ENCODE measurements at regions not wholly inside any gene's neighbourhood (a gene's known extent, or its start where the extent isn't known, plus 50 kb on each side); places are given as distances from the start of the nearest gene placed in this dataset.

- Histone ChIP-seq H3K23ac (ENCODE audit: insufficient read length, low read depth, low read length) (no peak overlapping the region), H3K56ac (ENCODE audit: insufficient read length, low read depth, low read length) (no peak overlapping the region), H2BK12ac (ENCODE audit: insufficient read length, low read depth, low read length) (no peak overlapping the region), H3K4me2 (ENCODE audit: insufficient read depth, insufficient read length, low read length) (no peak overlapping the region), H3T11ph (ENCODE audit: low read length) (no peak overlapping the region), H3K4me1 (ENCODE audit: insufficient read depth, low read length) (no peaks in the 10 kb centered on the region), H3K27me3 (ENCODE audit: insufficient read depth, low read length) (no peaks in the 10 kb centered on the region), H3K9me3 (ENCODE audit: control insufficient read depth, low read depth, low read length) (peaks cover 39% of the 10 kb centered on the region), H2BK15ac (ENCODE audit: low read depth, low read length) (no peak overlapping the region), H4K20me1 (ENCODE audit: control insufficient read depth, insufficient read depth, insufficient read length) (no peaks in the 10 kb centered on the region), H3K14ac (ENCODE audit: insufficient read depth, low read length) (no peak overlapping the region), H3K27ac (ENCODE audit: insufficient read length, low read depth, low read length) (no peak overlapping the region), H4K91ac (ENCODE audit: insufficient read length, low read depth, low read length) (no peak overlapping the region), H2BK5ac (ENCODE audit: insufficient read length, low read length) (no peak overlapping the region), H2AK5ac (ENCODE audit: insufficient read length, low read length) (no peak overlapping the region), H4K8ac (replicated peaks; ENCODE audit: insufficient read length, low read depth, low read length) (no peak overlapping the region), H2AFZ (ENCODE audit: low read length) (no peak overlapping the region), H3K9ac (ENCODE audit: extremely low read depth, insufficient read length, low read length) (no peak overlapping the region), H3K79me2 (ENCODE audit: insufficient read depth, low read length) (no peaks in the 10 kb centered on the region), H2BK20ac (ENCODE audit: low read depth, low read length, poor library complexity, severe bottlenecking) (no peak overlapping the region), H3K79me1 (ENCODE audit: insufficient read depth, low read depth, low read length, poor library complexity, severe bottlenecking) (no peaks in the 10 kb centered on the region), H3K18ac (ENCODE audit: insufficient read length, low read depth, low read length) (no peak overlapping the region), H3K23me2 (ENCODE audit: insufficient read length, low read depth, low read length, poor library complexity, severe bottlenecking) (no peaks in the 10 kb centered on the region), H4K5ac (ENCODE audit: insufficient read length, low read depth, low read length) (no peak overlapping the region), H2BK120ac (ENCODE audit: low read depth, low read length, poor library complexity, severe bottlenecking) (no peak overlapping the region), H3K4ac (ENCODE audit: low read depth, low read length) (no peak overlapping the region)
- H3K4me1 Mint-ChIP-seq, result no peaks in the 10 kb centered on the region
- H3K27me3 Mint-ChIP-seq (ENCODE audit: low read depth), result peaks cover 2% of the 10 kb centered on the region; the same call in 1 of the 2 replicates
- H3K9me3 Mint-ChIP-seq, result peaks cover 90 to 92% of the 10 kb centered on the region in 2 experiments
- no peak for DNase-seq
- TF ChIP-seq CTCF (conservative IDR thresholded peaks at IDR 0.05), result no peak
- H3K4me3 Mint-ChIP-seq, result no peak overlapping the region
- H3K27ac Mint-ChIP-seq, result no peak overlapping the region
- WGBS (ENCODE audit: extremely low coverage, insufficient read length, low lambda C conversion rate), result no CpG with 5 or more reads among the region's 3 CpGs
- peaks cover 0 to 22% (median 12%) of the 10 kb centered on the region in 3 experiments; a peak in 6 of 7 replicates for H3K36me3 Mint-ChIP-seq (ENCODE audit: insufficient read depth in 1 of 3, low read depth in 3 of 3)
Measured at GRCh38 chr11:50192743-50193142, 160.1 kb downstream of the OR4C45 start.

Data from H9 (cell line).